HCT116 (cell line): ENCODE measurements at regions not wholly inside any gene's neighbourhood (a gene's known extent, or its start where the extent isn't known, plus 50 kb on each side); places are given as distances from the start of the nearest gene placed in this dataset.

Source experiments
- ATAC-seq: fragments of 200-7000 bp; cut with Tn5 transposase; 2 replicates; pipeline ENCODE4 v1.9.1; 2020; ENCODE audit warnings: mild to moderate bottlenecking, moderate library complexity
- BruUV-seq: library from RNA; stranded (reverse); fragments of 400-500 nt; replicated peaks from 2 replicates; lab custom pipeline; 2021; lab: Mats Ljungman, UMichigan
- CTCF ChIA-PET: fragments of 300-600 bp; sonication (Branson Sonifier 250); formaldehyde crosslinking; loops from one replicate; lab custom pipeline; 2021; ENCODE audit warnings: antibody characterized with exemption; lab: Charles Lee
- POLR2A ChIA-PET: fragments of 300-600, 350-600 bp; sonication (Branson Sonifier 250); formaldehyde crosslinking; loops from one replicate; lab custom pipeline; 2021; ENCODE audit warnings: antibody characterized with exemption; lab: Charles Lee
- RAD21 ChIA-PET, 2 experiments: fragments of 300-600 bp; sonication (Branson Sonifier 250); formaldehyde crosslinking; loops; one replicate each; lab custom pipeline; 2023; ENCODE audit warnings: low total read pairs in 2 of 2; ENCODE audit not compliant: uncharacterized antibody in 2 of 2, unreplicated experiment in 2 of 2, low non-redundant PET in 1 of 2; lab: Charles Lee
- DNase-seq: peaks from one replicate; pipeline ENCODE4 v3.0.0-alpha.2; 2010; ENCODE audit warnings: low read depth, low spot score
- H2AFZ ChIP-seq: fragments of 200-600 bp; shearing (Covaris generic), sonication (generic); 2 replicates; pipeline ENCODE4 v1.6.1; 2017; ENCODE audit warnings: low read depth, mixed run types, mixed read lengths, antibody characterized with exemption, low read length; ENCODE audit not compliant: poor library complexity, severe bottlenecking
- H3K27ac ChIP-seq: 2 replicates; pipeline ENCODE4 v1.5.1; 2012; ENCODE audit warnings: low read depth, low read length
- H3K27me3 ChIP-seq: fragments of 200-600 bp; sonication (generic); 2 replicates; pipeline ENCODE4 v1.6.1; 2016; ENCODE audit warnings: mixed run types, low read length, mixed read lengths; ENCODE audit not compliant: insufficient read depth
- H3K36me3 ChIP-seq, 2 experiments: fragments of 200-500 bp in 1 of 2; fragments of 200-600 bp in 1 of 2; sonication (Bioruptor generic) in 1 of 2; sonication (generic) in 1 of 2; 2 replicates each; pipeline versions ENCODE4 v1.5.1 to v1.6.1; 2014 to 2016; ENCODE audit warnings: low read length in 2 of 2, inconsistent platforms in 1 of 2, mixed read lengths in 1 of 2, mixed run types in 1 of 2; ENCODE audit not compliant: insufficient read depth in 2 of 2, control insufficient read depth in 1 of 2
- H3K4me1 ChIP-seq, 2 experiments: fragments of 200-600 bp in 1 of 2; sonication (generic) in 1 of 2; 2 replicates each; pipeline versions ENCODE4 v1.5.1 to v1.6.1; 2012 to 2017; ENCODE audit warnings: low read length in 2 of 2, inconsistent platforms in 1 of 2, mild to moderate bottlenecking in 1 of 2, mixed read lengths in 1 of 2, mixed run types in 1 of 2, moderate library complexity in 1 of 2; ENCODE audit not compliant: insufficient read depth in 2 of 2, control insufficient read depth in 1 of 2
- H3K4me2 ChIP-seq: fragments of 200-600 bp; sonication (generic); 2 replicates; pipeline ENCODE4 v1.6.1; 2017; ENCODE audit warnings: mixed run types, low read length, mixed read lengths
- H3K4me3 ChIP-seq, 2 experiments: fragments of 200-600 bp in 1 of 2; sonication (generic) in 1 of 2; replicated peaks in 1 of 2; 2 replicates each; pipeline ENCODE4 v1.5.1; 2011 to 2016; ENCODE audit warnings: low read length in 2 of 2, control low read depth in 1 of 2, low read depth in 1 of 2, mild to moderate bottlenecking in 1 of 2, mixed read lengths in 1 of 2, mixed run types in 1 of 2
- H3K79me2 ChIP-seq: fragments of 200-600 bp; sonication (generic); 2 replicates; pipeline ENCODE4 v1.6.1; 2017; ENCODE audit warnings: mild to moderate bottlenecking, mixed run types, low read length, moderate library complexity, mixed read lengths; ENCODE audit not compliant: insufficient read depth
- H3K9ac ChIP-seq: fragments of 200-600 bp; sonication (generic); 2 replicates; pipeline ENCODE4 v1.6.1; 2016; ENCODE audit warnings: low read length, mixed read lengths
- H3K9me2 ChIP-seq: fragments of 200-600 bp; sonication (generic), shearing (Covaris generic); 2 replicates; pipeline ENCODE4 v1.6.1; 2017; ENCODE audit warnings: mixed run types, mild to moderate bottlenecking, moderate library complexity; ENCODE audit not compliant: insufficient read depth
- H3K9me3 ChIP-seq, 2 experiments: fragments of 200-500 bp in 1 of 2; fragments of 200-600 bp in 1 of 2; sonication (Bioruptor generic) in 1 of 2; sonication (generic) in 1 of 2; 2 replicates each; pipeline ENCODE4 v1.6.1; 2014 to 2017; ENCODE audit warnings: low read length in 2 of 2, mixed read lengths in 2 of 2, inconsistent platforms in 1 of 2, low read depth in 1 of 2, mild to moderate bottlenecking in 1 of 2, mixed run types in 1 of 2, moderate library complexity in 1 of 2; ENCODE audit not compliant: control insufficient read depth in 1 of 2, insufficient read depth in 1 of 2
- H4K20me1 ChIP-seq: fragments of 200-600 bp; sonication (generic), shearing (Covaris generic); 2 replicates; pipeline ENCODE4 v1.6.1; 2017; ENCODE audit warnings: mixed run types, mild to moderate bottlenecking, moderate library complexity; ENCODE audit not compliant: insufficient read depth
- CEBPB ChIP-seq: IDR thresholded peaks from 2 replicates; pipeline ENCODE4 v1.6.1; 2012; ENCODE audit warnings: low read depth
- EGR1 ChIP-seq: IDR thresholded peaks from 2 replicates; pipeline ENCODE4 v1.6.1; 2012; ENCODE audit warnings: low read depth
- EZH2 ChIP-seq: fragments of 200-600 bp; sonication (generic); IDR thresholded peaks from 2 replicates; pipeline ENCODE4 v1.6.1; 2017; ENCODE audit warnings: antibody characterized with exemption, mixed run types
- EZH2phosphoT487 ChIP-seq: fragments of 200-600 bp; IDR thresholded peaks from 2 replicates; pipeline ENCODE4 v1.6.1; 2018; ENCODE audit warnings: antibody characterized with exemption, borderline replicate concordance
- FOSL1 ChIP-seq: IDR thresholded peaks from 2 replicates; pipeline ENCODE4 v1.6.1; 2012; ENCODE audit warnings: low read depth
- POLR2AphosphoS5 ChIP-seq: IDR thresholded peaks from 2 replicates; pipeline ENCODE4 v1.6.1; 2011; ENCODE audit warnings: mild to moderate bottlenecking, low read depth, low read length, moderate library complexity
- RAD21 ChIP-seq: IDR thresholded peaks from 2 replicates; pipeline ENCODE4 v1.6.1; 2012; ENCODE audit warnings: low read depth, mild to moderate bottlenecking
- SP1 ChIP-seq: IDR thresholded peaks from 2 replicates; pipeline ENCODE4 v1.6.1; 2012; ENCODE audit warnings: low read depth
- YY1 ChIP-seq: IDR thresholded peaks from 2 replicates; pipeline ENCODE4 v1.6.1; 2011; ENCODE audit warnings: low read length, low read depth, moderate library complexity, mild to moderate bottlenecking; ENCODE audit not compliant: insufficient replicate concordance; ENCODE audit errors: extremely low read depth
- ZFX ChIP-seq: fragments of 450-650 bp; IDR thresholded peaks from 2 replicates; pipeline ENCODE4 v1.6.1; 2017
- intact Hi-C: fragments of 100-400 bp; cut with micrococcal nuclease; formaldehyde crosslinking; loops from 2 replicates; pipeline ENCODE4 v1.10.0; 2022
- TF ChIP-seq, protein P1 (sequence below): IDR thresholded peaks from 2 replicates; pipeline ENCODE4 v1.6.1; 2012

DNA sequence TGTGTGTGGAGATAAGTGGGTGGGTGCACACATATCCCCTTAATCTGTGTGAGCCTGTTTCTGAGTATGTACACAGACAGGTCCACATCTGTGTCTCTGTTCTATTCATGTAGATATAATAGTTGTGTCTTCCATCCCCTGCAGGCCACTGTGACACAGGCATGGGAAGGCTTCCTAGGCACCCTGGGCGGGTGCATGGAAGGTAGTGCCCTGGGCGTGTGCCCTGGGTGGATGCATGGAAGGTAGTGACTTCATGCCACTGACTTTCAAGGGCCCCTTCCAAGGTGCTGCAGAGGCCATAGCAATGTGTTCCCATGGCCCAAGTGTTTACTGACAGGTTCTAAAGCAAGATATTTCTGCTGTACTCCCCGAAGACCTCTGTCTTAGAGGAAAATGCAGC is 462.5 kb upstream of the HS6ST1 start:
- BruUV-seq: no TSS peak
- no peak for TF ChIP-seq CEBPB
- TF ChIP-seq POLR2AphosphoS5: no peak
- TF ChIP-seq SP1: no peak
- no peak for TF ChIP-seq ZFX
- TF ChIP-seq FOSL1: no peak
- TF ChIP-seq EZH2: no peak
- TF ChIP-seq RAD21: no peak

DNA sequence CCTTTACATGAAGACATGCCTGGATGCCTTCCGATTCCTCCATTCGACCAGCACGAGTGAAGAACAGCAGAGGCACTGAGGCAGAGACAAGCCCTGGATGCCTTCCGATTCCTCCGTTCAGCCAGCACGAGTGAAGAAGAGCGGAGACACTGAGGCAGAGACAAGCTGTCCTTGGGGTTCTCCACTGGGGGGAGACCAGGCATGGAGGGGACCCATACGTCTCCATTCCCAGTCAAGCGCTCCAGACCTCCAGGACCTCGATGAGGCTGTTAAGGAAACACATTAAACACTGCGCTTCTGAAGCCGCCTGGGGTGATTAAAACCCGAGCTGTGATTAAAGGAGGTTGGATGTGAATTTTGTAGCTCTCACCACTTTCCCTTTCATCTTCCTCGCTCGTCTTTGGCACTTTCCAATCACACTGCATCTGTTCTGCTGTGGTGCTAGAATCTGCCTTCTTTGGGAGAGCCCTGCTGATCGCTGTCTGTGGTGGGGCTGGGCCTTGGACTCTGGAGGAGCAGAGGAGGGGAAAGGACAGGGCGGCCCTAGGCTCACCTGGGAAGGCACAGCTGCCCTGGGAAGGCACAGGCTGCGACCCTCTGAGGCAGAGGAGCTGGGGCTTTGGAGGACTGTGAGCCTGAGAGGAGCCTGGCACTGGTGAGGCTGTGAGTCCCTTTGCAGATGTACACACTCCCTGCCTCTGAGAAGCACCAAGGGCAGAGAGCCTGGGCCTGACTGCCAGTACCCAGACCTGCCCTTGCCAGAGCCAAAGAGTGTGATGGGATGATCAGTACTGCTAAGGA is 463.1 kb upstream of the HS6ST1 start:
- Histone ChIP-seq H3K9me2 (no peaks in the 10 kb centered on the region), H3K27me3 (peaks cover 52% of the 10 kb centered on the region), H3K27ac (no peak overlapping the region), H2AFZ (no peak overlapping the region), H3K9me3 (no peaks in the 10 kb centered on the region)
- POLR2A ChIA-PET: no interaction called here
- no peak for TF ChIP-seq EGR1
- no peak for TF ChIP-seq EZH2phosphoT487
- TF ChIP-seq YY1: no peak
- TF ChIP-seq SP1: no peak
- no peak for TF ChIP-seq ZFX
- TF ChIP-seq, protein P1, sequence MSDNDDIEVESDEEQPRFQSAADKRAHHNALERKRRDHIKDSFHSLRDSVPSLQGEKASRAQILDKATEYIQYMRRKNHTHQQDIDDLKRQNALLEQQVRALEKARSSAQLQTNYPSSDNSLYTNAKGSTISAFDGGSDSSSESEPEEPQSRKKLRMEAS: no peak
- TF ChIP-seq, all 23 proteins: peak for 0
- H3K4me1 ChIP-seq: no peaks in the 10 kb centered on the region
- H3K4me2 ChIP-seq: no peak overlapping the region
- no peak for DNase-seq
- intact Hi-C loops: no loop called here
- no TSS peak for BruUV-seq
- no peak for ATAC-seq
- no peaks in the 10 kb centered on the region for H3K36me3 ChIP-seq
- no peak overlapping the region for H3K4me3 ChIP-seq
- no peak overlapping the region for H3K9ac ChIP-seq
- ChIA-PET CTCF (no interaction called here), RAD21 (no interaction called here)
- H4K20me1 ChIP-seq: no peaks in the 10 kb centered on the region
- no peaks in the 10 kb centered on the region for H3K79me2 ChIP-seq

More for the DNA sequence above, 462.5 kb upstream of the HS6ST1 start:
- Histone ChIP-seq H3K4me2 (no peak overlapping the region), H3K27ac (no peak overlapping the region), H2AFZ (no peak overlapping the region), H3K4me1 (no peaks in the 10 kb centered on the region), H3K79me2 (no peaks in the 10 kb centered on the region), H3K9me3 (no peaks in the 10 kb centered on the region), H3K36me3 (no peaks in the 10 kb centered on the region), H3K4me3 (no peak overlapping the region), H4K20me1 (no peaks in the 10 kb centered on the region), H3K9ac (no peak overlapping the region), H3K9me2 (no peaks in the 10 kb centered on the region), H3K27me3 (peaks cover 48% of the 10 kb centered on the region)
- ChIA-PET RAD21 (no interaction called here), CTCF (no interaction called here), POLR2A (no interaction called here)
- no peak for DNase-seq
- ATAC-seq: no peak
- intact Hi-C loops: no loop called here
